A549 (cell line): ENCODE measurements at regions not wholly inside any gene's neighbourhood (a gene's known extent, or its start where the extent isn't known, plus 50 kb on each side); places are given as distances from the start of the nearest gene placed in this dataset.
A peak's percentile ranks its signal among the peaks of the same experiment; 100 is the strongest.

ENCODE experiments used
- ATAC-seq, 2 experiments: fragments of 200-7000 bp in 1 of 2; fragments of >200 bp in 1 of 2; cut with Nextera tagmentation in 1 of 2; cut with Tn5 transposase in 1 of 2; 3 replicates each; pipeline versions ENCODE4 v1.8.0 to v1.9.1; 2018 to 2020; ENCODE audit warnings: mild to moderate bottlenecking in 1 of 2, moderate library complexity in 1 of 2
- CTCF ChIA-PET: fragments of 300-600 bp; sonication (Branson Sonifier 250); formaldehyde crosslinking; extraction: SDS; loops from one replicate; lab custom pipeline; 2021; ENCODE audit warnings: antibody characterized with exemption, inconsistent platforms; lab: Yijun Ruan, JAX
- POLR2A ChIA-PET: fragments of 350-600 bp; formaldehyde crosslinking; extraction: SDS; loops from one replicate; lab custom pipeline; 2021; ENCODE audit warnings: antibody characterized with exemption, inconsistent platforms; lab: Yijun Ruan, JAX
- DNase-seq, 2 experiments: peaks; one replicate each; pipeline versions ENCODE4 v3.0.0 to v3.0.0-alpha.2; 2011 to 2016; ENCODE audit warnings: low read depth in 1 of 2, low spot score in 1 of 2
- FAIRE-seq: peaks from 2 replicates; lab custom pipeline; 2011; peaks lifted over from hg19 to GRCh38; lab: Jason Lieb, UNC
- H3K27ac ChIP-seq, 2 experiments: fragments of >200 bp; sonication (Bioruptor Twin); formaldehyde crosslinking; 3 replicates each; pipeline ENCODE4 v1.5.1; 2016 to 2017
- H3K4me1 ChIP-seq: fragments of >200 bp; sonication (Bioruptor Twin); formaldehyde crosslinking; 3 replicates; pipeline ENCODE4 v1.6.1; 2016
- H3K4me2 ChIP-seq: fragments of >200 bp; sonication (Bioruptor Twin); formaldehyde crosslinking; 3 replicates; pipeline ENCODE4 v1.6.1; 2016
- H3K4me3 ChIP-seq: fragments of >200 bp; sonication (Bioruptor Twin); formaldehyde crosslinking; 3 replicates; pipeline ENCODE4 v1.5.1; 2016
- H3K9me3 ChIP-seq: fragments of >200 bp; sonication (Bioruptor Twin); formaldehyde crosslinking; 3 replicates; pipeline ENCODE4 v1.6.1; 2016
- BHLHE40 ChIP-seq: IDR thresholded peaks from 2 replicates; pipeline ENCODE4 v1.6.1; 2012; ENCODE audit warnings: low read depth, low read length, inconsistent platforms
- CBX2 ChIP-seq: fragments of 200-600 bp; sonication (generic); IDR thresholded peaks from 2 replicates; pipeline ENCODE4 v1.6.1; 2016; ENCODE audit warnings: low read depth, mild to moderate bottlenecking, borderline replicate concordance
- HDAC2 ChIP-seq: fragments of 200-600 bp; sonication (generic); IDR thresholded peaks from 2 replicates; pipeline ENCODE4 v1.6.1; 2016
- HEYL ChIP-seq: fragments of 250-450 bp; sonication (Bioruptor Pico); IDR thresholded peaks from 2 replicates; pipeline ENCODE4 v1.8.0; 2021; ENCODE audit warnings: mild to moderate bottlenecking, moderate library complexity
- HOXA7 ChIP-seq: fragments of 250-450 bp; sonication (Bioruptor Pico); IDR thresholded peaks from 2 replicates; pipeline ENCODE4 v1.5.0; 2020; ENCODE audit warnings: mild to moderate bottlenecking, moderate library complexity
- KDM5A ChIP-seq: fragments of 200-600 bp; sonication (generic); IDR thresholded peaks from 2 replicates; pipeline ENCODE4 v1.6.1; 2016; ENCODE audit warnings: antibody characterized with exemption, mild to moderate bottlenecking
- MAFK ChIP-seq: fragments of 450-650 bp; IDR thresholded peaks from 2 replicates; pipeline ENCODE4 v1.6.1; 2014; ENCODE audit not compliant: partially characterized antibody
- PHF8 ChIP-seq: fragments of 200-600 bp; sonication (generic); IDR thresholded peaks from 2 replicates; pipeline ENCODE4 v1.6.1; 2016; ENCODE audit warnings: low read depth, mild to moderate bottlenecking, antibody characterized with exemption, moderate library complexity, borderline replicate concordance
- POLR2AphosphoS2 ChIP-seq: conservative IDR thresholded peaks from 2 replicates; pipeline ENCODE4 v1.6.1; 2012; ENCODE audit warnings: low read length, improper control_type of control experiment, inconsistent platforms
- RARB ChIP-seq: fragments of 250-450 bp; sonication (Bioruptor Pico); IDR thresholded peaks from 2 replicates; pipeline ENCODE4 v1.8.0; 2021; ENCODE audit warnings: mild to moderate bottlenecking, moderate library complexity
- RCOR1 ChIP-seq: fragments of 150-350 bp; IDR thresholded peaks from 2 replicates; pipeline ENCODE4 v1.6.1; 2014; ENCODE audit warnings: antibody characterized with exemption, low read length, low read depth
- RFX5 ChIP-seq: fragments of 450-650 bp; IDR thresholded peaks from 2 replicates; pipeline ENCODE4 v1.7.1; 2014; ENCODE audit warnings: antibody characterized with exemption, mild to moderate bottlenecking, moderate library complexity
- TFCP2L1 ChIP-seq: fragments of 250-450 bp; sonication (Bioruptor Pico); IDR thresholded peaks from 2 replicates; pipeline ENCODE4 v1.5.0; 2021; ENCODE audit warnings: mild to moderate bottlenecking
- TP53 ChIP-seq: fragments of 250-450 bp; sonication (Bioruptor Pico); IDR thresholded peaks from 2 replicates; pipeline ENCODE4 v1.5.0; 2021; ENCODE audit warnings: mild to moderate bottlenecking, moderate library complexity
- ZC3H11A ChIP-seq: fragments of 450-650 bp; IDR thresholded peaks from 2 replicates; pipeline ENCODE4 v1.6.1; 2014; ENCODE audit warnings: antibody characterized with exemption, mild to moderate bottlenecking
- ZFP36 ChIP-seq: fragments of 450-650 bp; IDR thresholded peaks from 2 replicates; pipeline ENCODE4 v1.6.1; 2014; ENCODE audit warnings: borderline replicate concordance; ENCODE audit not compliant: partially characterized antibody
- ZNF302 ChIP-seq: fragments of 250-450 bp; sonication (Bioruptor Pico); IDR thresholded peaks from 2 replicates; pipeline ENCODE4 v1.9.0; 2021; ENCODE audit warnings: inconsistent platforms, mild to moderate bottlenecking, moderate library complexity
- WGBS: methylation state at CpG from one replicate; pipeline ENCODE4 v1.1.6; 2017; ENCODE audit errors: missing lambda C conversion rate; 5-methylcytosine and 5-hydroxymethylcytosine counted together
- TF ChIP-seq, protein P1 (sequence below): IDR thresholded peaks from 2 replicates; pipeline ENCODE4 v1.6.1; 2012; ENCODE audit warnings: low read depth, borderline replicate concordance
- TF ChIP-seq, protein P2 (sequence below): fragments of 450-650 bp; IDR thresholded peaks from 2 replicates; pipeline ENCODE4 v1.6.1; 2014; ENCODE audit warnings: antibody characterized with exemption
- TF ChIP-seq, protein P3 (sequence below): fragments of >200 bp; sonication (Bioruptor Twin); formaldehyde crosslinking; IDR thresholded peaks from 3 replicates; pipeline ENCODE4 v1.5.1; 2016
- TF ChIP-seq, protein P4 (sequence below): fragments of >200 bp; sonication (Bioruptor Twin); formaldehyde crosslinking; IDR thresholded peaks from 2 replicates; pipeline ENCODE4 v1.6.1; 2016
- TF ChIP-seq, protein P5 (sequence below): fragments of >200 bp; sonication (Bioruptor Twin); formaldehyde crosslinking; IDR thresholded peaks from 3 replicates; pipeline ENCODE4 v1.6.1; 2016

DNA sequence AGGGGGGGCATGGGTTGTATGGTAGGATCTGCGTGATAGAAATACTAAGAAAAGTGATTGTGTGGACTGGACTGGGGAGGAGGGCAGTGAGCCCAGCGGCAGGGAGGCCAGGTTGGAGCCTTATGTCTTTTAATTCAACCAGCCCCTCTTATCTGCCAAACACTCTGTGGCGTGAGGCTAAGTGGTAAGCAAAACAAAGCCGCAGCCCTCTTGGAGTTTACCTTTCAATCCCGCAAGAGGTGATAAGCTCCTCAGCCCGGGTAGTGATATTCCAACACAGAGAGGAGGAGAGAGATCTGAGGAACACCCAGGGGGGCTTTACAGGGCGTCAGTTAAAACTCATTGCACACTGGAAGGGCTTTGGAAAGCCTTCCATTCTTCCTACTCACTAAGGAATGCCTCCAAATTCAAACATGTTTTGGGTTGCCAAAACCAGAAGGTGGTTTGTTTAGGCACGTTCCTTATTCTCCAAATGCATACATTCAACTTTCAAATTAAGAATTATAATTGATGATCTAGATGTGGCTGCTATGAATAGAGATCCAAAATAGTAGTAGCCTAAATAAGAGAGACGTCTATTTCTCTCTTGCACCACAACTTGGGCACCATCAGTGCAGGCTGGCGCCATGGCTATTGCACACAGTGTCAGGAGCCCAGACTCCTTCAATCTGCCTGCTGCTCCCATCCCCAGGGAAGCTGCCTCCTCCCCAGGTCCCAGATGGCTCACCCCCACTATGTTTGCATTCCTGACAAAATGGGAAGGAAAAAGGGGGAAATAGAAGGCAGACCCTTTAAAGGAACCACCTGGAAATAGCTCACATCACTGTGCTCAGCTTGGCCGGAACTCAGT is 75.1 kb upstream of the FSTL4 start:
- Histone ChIP-seq H3K4me1 (peaks cover 44% of the 10 kb centered on the region), H3K27ac (peak overlapping the region; percentile 23 to 67; a peak in 2 of 6 replicates), H3K4me2 (no peak overlapping the region), H3K4me3 (no peak overlapping the region), H3K9me3 (no peaks in the 10 kb centered on the region)
- 85% methylated on average over 11 of the region's 11 CpGs for WGBS
- ATAC-seq, result no peak
- ChIA-PET CTCF (interaction anchor here (1.3 kb wide), 1 partner anchor 77 kb away, joined by 3 read pairs; no protein-coding TSS in a partner anchor), POLR2A (no interaction called here)
- FAIRE-seq, result no peak
- no peak for DNase-seq
- TF ChIP-seq, protein P1, sequence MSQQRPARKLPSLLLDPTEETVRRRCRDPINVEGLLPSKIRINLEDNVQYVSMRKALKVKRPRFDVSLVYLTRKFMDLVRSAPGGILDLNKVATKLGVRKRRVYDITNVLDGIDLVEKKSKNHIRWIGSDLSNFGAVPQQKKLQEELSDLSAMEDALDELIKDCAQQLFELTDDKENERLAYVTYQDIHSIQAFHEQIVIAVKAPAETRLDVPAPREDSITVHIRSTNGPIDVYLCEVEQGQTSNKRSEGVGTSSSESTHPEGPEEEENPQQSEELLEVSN, result no peak
- TF ChIP-seq ZC3H11A (no peak), ZFP36 (no peak), KDM5A (no peak), PHF8 (no peak), HOXA7 (no peak), MAFK (no peak), CBX2 (no peak), ZNF302 (no peak)
- TF ChIP-seq, protein P2, sequence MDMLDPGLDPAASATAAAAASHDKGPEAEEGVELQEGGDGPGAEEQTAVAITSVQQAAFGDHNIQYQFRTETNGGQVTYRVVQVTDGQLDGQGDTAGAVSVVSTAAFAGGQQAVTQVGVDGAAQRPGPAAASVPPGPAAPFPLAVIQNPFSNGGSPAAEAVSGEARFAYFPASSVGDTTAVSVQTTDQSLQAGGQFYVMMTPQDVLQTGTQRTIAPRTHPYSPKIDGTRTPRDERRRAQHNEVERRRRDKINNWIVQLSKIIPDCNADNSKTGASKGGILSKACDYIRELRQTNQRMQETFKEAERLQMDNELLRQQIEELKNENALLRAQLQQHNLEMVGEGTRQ, result no peak
- TF ChIP-seq, protein P3, sequence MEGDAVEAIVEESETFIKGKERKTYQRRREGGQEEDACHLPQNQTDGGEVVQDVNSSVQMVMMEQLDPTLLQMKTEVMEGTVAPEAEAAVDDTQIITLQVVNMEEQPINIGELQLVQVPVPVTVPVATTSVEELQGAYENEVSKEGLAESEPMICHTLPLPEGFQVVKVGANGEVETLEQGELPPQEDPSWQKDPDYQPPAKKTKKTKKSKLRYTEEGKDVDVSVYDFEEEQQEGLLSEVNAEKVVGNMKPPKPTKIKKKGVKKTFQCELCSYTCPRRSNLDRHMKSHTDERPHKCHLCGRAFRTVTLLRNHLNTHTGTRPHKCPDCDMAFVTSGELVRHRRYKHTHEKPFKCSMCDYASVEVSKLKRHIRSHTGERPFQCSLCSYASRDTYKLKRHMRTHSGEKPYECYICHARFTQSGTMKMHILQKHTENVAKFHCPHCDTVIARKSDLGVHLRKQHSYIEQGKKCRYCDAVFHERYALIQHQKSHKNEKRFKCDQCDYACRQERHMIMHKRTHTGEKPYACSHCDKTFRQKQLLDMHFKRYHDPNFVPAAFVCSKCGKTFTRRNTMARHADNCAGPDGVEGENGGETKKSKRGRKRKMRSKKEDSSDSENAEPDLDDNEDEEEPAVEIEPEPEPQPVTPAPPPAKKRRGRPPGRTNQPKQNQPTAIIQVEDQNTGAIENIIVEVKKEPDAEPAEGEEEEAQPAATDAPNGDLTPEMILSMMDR, result no peak

DNA sequence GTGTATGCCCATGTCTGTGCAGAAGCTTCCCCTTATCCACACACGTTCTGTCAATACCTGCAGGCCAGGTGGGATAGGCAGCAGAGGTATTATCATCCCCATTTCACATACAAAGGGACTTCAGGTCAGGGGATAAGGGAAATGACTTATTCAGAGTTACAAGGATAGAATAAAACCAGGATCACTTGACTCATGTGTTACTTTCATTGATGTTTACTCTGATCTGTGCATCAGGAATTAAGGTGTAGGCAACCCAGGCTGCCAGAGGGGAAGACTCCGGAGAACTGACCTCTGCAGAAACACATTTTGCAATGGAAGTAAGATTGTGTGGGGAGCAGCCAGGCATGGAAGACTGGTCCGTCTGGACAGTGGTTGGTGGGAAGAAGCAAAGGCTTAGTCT is 74.2 kb upstream of the FSTL4 start:
- H3K4me2 ChIP-seq, result no peak overlapping the region
- ChIA-PET CTCF (no interaction called here), POLR2A (no interaction called here)
- no peaks in the 10 kb centered on the region for H3K9me3 ChIP-seq
- no peak overlapping the region; a peak in 1 of 6 replicates for H3K27ac ChIP-seq
- FAIRE-seq, result no peak
- TF ChIP-seq TP53 (CRISPR knock-in tag) (no peak), BHLHE40 (no peak), TFCP2L1 (no peak), RARB (CRISPR knock-in tag) (no peak), HDAC2 (no peak), RCOR1 (no peak)
- TF ChIP-seq, protein P4, sequence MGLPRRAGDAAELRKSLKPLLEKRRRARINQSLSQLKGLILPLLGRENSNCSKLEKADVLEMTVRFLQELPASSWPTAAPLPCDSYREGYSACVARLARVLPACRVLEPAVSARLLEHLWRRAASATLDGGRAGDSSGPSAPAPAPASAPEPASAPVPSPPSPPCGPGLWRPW, result no peak
- WGBS, result 34% methylated on average over 3 of the region's 3 CpGs
- peaks cover 35% of the 10 kb centered on the region for H3K4me1 ChIP-seq
- DNase-seq, result no peak
- no peak overlapping the region for H3K4me3 ChIP-seq
- ATAC-seq, result no peak

DNA sequence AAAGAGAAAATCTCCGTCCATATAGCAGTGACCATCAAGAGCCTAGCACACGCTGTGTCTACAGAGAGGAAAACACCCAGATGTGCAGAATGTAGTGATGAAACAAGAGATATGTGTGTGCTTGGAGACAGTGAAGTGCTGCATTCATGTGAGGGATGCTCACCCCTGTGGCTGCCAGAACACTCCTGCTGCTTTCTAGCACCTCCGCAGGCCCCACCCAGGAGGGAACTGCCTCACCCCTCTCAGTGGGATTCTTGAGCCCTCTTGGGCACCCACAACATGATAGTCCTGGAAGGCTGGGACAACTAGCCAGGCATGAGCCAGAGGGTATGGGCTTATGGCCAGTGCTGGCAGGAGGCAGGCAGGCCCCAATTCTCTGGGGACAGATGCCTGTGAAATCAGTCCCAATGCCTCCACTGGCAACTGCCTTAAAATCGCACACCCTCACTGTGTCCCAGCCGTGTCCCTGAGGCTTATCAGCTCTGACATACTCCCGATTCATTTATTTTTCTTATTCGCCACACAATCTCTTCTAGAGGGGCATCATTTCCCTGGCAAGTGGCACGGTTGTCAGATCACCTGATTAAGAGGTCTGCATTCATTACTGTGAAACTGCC is 73.2 kb upstream of the FSTL4 start:
- Histone ChIP-seq H3K4me3 (no peak overlapping the region), H3K4me1 (peaks cover 24% of the 10 kb centered on the region), H3K4me2 (no peak overlapping the region), H3K27ac (no peak overlapping the region), H3K9me3 (no peaks in the 10 kb centered on the region)
- FAIRE-seq (no peak), DNase-seq (no peak), ATAC-seq (no peak)
- TF ChIP-seq POLR2AphosphoS2 (no peak), HEYL (no peak), PHF8 (no peak), RFX5 (no peak)
- TF ChIP-seq, protein P5, sequence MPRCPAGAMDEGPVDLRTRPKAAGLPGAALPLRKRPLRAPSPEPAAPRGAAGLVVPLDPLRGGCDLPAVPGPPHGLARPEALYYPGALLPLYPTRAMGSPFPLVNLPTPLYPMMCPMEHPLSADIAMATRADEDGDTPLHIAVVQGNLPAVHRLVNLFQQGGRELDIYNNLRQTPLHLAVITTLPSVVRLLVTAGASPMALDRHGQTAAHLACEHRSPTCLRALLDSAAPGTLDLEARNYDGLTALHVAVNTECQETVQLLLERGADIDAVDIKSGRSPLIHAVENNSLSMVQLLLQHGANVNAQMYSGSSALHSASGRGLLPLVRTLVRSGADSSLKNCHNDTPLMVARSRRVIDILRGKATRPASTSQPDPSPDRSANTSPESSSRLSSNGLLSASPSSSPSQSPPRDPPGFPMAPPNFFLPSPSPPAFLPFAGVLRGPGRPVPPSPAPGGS, result no peak
- TF ChIP-seq, protein P2, result no peak
- 68% methylated on average over 8 of the region's 8 CpGs for WGBS
- ChIA-PET CTCF (interaction anchor here (1.1 kb wide), 1 partner anchor 21 kb away, joined by 3 read pairs; no protein-coding TSS in a partner anchor), POLR2A (no interaction called here)
